ENCODE measurements at regions not wholly inside any gene's neighbourhood (a gene's known extent, or its start where the extent isn't known, plus 50 kb on each side); places are given as distances from the start of the nearest gene placed in this dataset.
"Not testable (repeated sequence)": the region's sequence is repeated elsewhere in the genome, so short reads cannot be mapped to it uniquely, and the experiment has no call there.

GRCh38 chr2:111373060-111373459 lies 252.3 kb downstream of the BCL2L11 start:
- not testable (repeated sequence) for DNase-seq

GRCh38 chr2:111373989-111374388 lies 253.3 kb downstream of the BCL2L11 start:
- not testable (repeated sequence) for DNase-seq

- DNase-seq, result not testable (repeated sequence)
Measured at GRCh38 chr2:111374734-111375133, 254.0 kb downstream of the BCL2L11 start.

- not testable (repeated sequence) for DNase-seq
Measured at GRCh38 chr2:111375320-111375883, 254.7 kb downstream of the BCL2L11 start.

GRCh38 chr2:111376272-111376970 lies 255.7 kb downstream of the BCL2L11 start:
- DNase-seq, result not testable (repeated sequence)

- not testable (repeated sequence) for DNase-seq
Measured at GRCh38 chr2:111376971-111377352, 256.2 kb downstream of the BCL2L11 start.

- not testable (repeated sequence) for DNase-seq
Measured at GRCh38 chr2:111377386-111377959, 256.8 kb downstream of the BCL2L11 start.

- DNase-seq, result not testable (repeated sequence)
Measured at GRCh38 chr2:111378348-111378747, 257.6 kb downstream of the BCL2L11 start.

GRCh38 chr2:111380733-111381439 lies 260.2 kb downstream of the BCL2L11 start:
- not testable (repeated sequence) for DNase-seq

GRCh38 chr2:111381530-111382306 lies 261.0 kb downstream of the BCL2L11 start:
- DNase-seq, result not testable (repeated sequence)

GRCh38 chr2:111382507-111382906 lies 261.8 kb downstream of the BCL2L11 start:
- not testable (repeated sequence) for DNase-seq

- not testable (repeated sequence) for DNase-seq
Measured at GRCh38 chr2:111383311-111383710, 262.6 kb downstream of the BCL2L11 start.

GRCh38 chr2:111385226-111385957 lies 264.7 kb downstream of the BCL2L11 start:
- not testable (repeated sequence) for DNase-seq

- not testable (repeated sequence) for DNase-seq
Measured at GRCh38 chr2:111390605-111391004, 269.9 kb downstream of the BCL2L11 start.

GRCh38 chr2:111395350-111396128 lies 274.8 kb downstream of the BCL2L11 start:
- DNase-seq, result not testable (repeated sequence)

- DNase-seq, result not testable (repeated sequence)
Measured at GRCh38 chr2:111400598-111401253, 280.0 kb downstream of the BCL2L11 start.

GRCh38 chr2:111401270-111402140 lies 280.8 kb downstream of the BCL2L11 start:
- DNase-seq, result not testable (repeated sequence)

GRCh38 chr2:111402450-111402849 lies 281.7 kb downstream of the BCL2L11 start:
- not testable (repeated sequence) for DNase-seq

GRCh38 chr2:111403287-111403686 lies 282.6 kb downstream of the BCL2L11 start:
- DNase-seq, result not testable (repeated sequence)
